ENCODE measurements at regions not wholly inside any gene's neighbourhood (a gene's known extent, or its start where the extent isn't known, plus 50 kb on each side); places are given as distances from the start of the nearest gene placed in this dataset.

DNA sequence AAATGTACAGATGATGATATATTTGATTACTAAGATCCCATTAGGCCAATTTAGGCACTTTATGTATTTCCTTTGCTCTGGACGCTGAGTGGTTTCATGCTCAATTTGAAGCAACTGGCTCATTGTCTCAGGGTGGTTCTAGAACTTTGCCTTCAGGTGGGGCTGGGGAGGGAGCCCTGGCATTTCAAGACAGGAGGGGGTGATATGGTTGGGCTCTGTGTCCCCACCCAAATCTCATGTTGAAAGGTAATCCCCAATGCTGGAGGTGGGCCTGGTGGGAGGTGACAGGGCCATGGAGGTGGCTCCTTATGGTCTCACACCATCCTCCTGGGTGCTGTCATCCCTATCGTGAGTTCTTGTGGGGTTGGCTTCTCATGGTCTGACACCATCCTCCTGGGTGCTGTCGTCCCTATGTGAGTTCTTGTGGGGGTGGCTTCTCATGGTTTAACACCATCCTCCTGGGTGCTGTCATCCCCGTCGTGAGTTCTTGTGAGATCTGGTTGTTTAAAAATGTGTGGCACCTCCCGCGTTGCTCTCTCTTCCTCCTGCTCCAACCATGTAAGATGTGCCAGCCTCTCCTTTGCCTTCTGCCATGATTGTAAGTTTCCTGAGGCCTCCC, 151.5 kb upstream of the KLF6 start:
- TF ChIP-seq, protein P1, sequence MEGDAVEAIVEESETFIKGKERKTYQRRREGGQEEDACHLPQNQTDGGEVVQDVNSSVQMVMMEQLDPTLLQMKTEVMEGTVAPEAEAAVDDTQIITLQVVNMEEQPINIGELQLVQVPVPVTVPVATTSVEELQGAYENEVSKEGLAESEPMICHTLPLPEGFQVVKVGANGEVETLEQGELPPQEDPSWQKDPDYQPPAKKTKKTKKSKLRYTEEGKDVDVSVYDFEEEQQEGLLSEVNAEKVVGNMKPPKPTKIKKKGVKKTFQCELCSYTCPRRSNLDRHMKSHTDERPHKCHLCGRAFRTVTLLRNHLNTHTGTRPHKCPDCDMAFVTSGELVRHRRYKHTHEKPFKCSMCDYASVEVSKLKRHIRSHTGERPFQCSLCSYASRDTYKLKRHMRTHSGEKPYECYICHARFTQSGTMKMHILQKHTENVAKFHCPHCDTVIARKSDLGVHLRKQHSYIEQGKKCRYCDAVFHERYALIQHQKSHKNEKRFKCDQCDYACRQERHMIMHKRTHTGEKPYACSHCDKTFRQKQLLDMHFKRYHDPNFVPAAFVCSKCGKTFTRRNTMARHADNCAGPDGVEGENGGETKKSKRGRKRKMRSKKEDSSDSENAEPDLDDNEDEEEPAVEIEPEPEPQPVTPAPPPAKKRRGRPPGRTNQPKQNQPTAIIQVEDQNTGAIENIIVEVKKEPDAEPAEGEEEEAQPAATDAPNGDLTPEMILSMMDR (IDR thresholded peaks at IDR 0.05), result no peak
- no peaks in the 10 kb centered on the region for H3K27me3 Mint-ChIP-seq (ENCODE audit: low read depth)

DNA sequence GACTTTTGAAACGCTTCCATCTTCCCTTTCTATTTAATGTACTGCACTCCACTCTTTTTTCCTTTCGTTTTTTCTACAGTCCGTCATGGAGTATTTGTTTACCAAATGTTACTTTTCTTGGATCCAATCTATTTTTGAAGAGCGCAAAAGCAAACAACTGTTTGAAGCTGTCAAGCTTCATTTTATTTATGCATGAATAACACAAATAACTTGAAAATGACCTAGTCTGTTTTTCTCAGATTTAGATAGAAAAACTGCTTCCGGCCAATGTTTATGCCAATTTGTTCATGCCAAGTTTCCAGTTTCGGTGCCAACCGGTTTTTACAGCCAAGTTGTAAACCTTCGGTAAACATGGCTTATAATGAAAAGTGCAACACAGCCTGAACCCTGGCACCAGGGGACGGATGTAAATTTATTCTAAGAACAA, 150.9 kb upstream of the KLF6 start:
- Mint-ChIP-seq H3K4me1 (ENCODE audit: low read depth) (peaks cover 37% of the 10 kb centered on the region), H3K27ac (ENCODE audit: unreplicated experiment) (peak overlapping the region; percentile 92), H3K4me3 (ENCODE audit: unreplicated experiment) (peak overlapping the region; percentile 16), H3K27me3 (ENCODE audit: low read depth) (no peaks in the 10 kb centered on the region), H3K36me3 (ENCODE audit: low read depth) (no peaks in the 10 kb centered on the region), H3K9me3 (ENCODE audit: low read depth) (no peaks in the 10 kb centered on the region)
- TF ChIP-seq, protein P1 (IDR thresholded peaks at IDR 0.05), result no peak
- DNase-seq (ENCODE audit: low spot score), result no peak

More for the DNA sequence above, 151.5 kb upstream of the KLF6 start:
- Mint-ChIP-seq H3K9me3 (ENCODE audit: low read depth) (no peaks in the 10 kb centered on the region), H3K36me3 (ENCODE audit: low read depth) (no peaks in the 10 kb centered on the region), H3K4me3 (ENCODE audit: unreplicated experiment) (no peak overlapping the region), H3K27ac (ENCODE audit: unreplicated experiment) (peak overlapping the region; percentile 92), H3K4me1 (ENCODE audit: low read depth) (peaks cover 37% of the 10 kb centered on the region)
- no peak for DNase-seq (ENCODE audit: low spot score)

- Mint-ChIP-seq H3K27me3 (ENCODE audit: low read depth) (no peaks in the 10 kb centered on the region), H3K9me3 (ENCODE audit: low read depth) (no peaks in the 10 kb centered on the region), H3K27ac (ENCODE audit: unreplicated experiment) (peak overlapping the region; percentile 92), H3K4me1 (ENCODE audit: low read depth) (peaks cover 37% of the 10 kb centered on the region), H3K4me3 (ENCODE audit: unreplicated experiment) (peak overlapping the region; percentile 58), H3K36me3 (ENCODE audit: low read depth) (no peaks in the 10 kb centered on the region)
- no peak for DNase-seq (ENCODE audit: low spot score)
- TF ChIP-seq, protein P1 (IDR thresholded peaks at IDR 0.05), result no peak
Observed at GRCh38 chr10:3935141-3935540, 150.1 kb upstream of the KLF6 start.

DNA sequence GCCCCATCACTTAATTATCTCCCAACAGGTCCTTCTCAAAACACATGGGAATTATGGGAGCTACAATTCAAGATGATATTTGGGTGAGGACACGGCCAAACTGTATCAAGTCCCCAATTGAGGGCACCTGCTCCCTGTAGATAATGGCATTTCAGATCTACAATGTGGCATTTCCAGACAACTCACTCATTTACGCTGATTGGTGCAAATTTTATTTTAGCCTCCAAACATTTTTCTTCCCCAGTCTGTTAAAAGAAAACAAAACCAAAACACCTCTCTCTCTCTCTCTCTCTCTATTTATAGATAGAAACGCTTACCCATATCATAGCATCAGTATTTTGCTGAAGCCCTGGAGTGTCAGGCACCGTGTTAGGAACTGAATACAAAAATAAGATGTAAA, 148.7 kb upstream of the KLF6 start:
- Mint-ChIP-seq H3K4me3 (ENCODE audit: unreplicated experiment) (no peak overlapping the region), H3K9me3 (ENCODE audit: low read depth) (no peaks in the 10 kb centered on the region), H3K27me3 (ENCODE audit: low read depth) (no peaks in the 10 kb centered on the region), H3K36me3 (ENCODE audit: low read depth) (no peaks in the 10 kb centered on the region), H3K27ac (ENCODE audit: unreplicated experiment) (no peak overlapping the region), H3K4me1 (ENCODE audit: low read depth) (peaks cover 47% of the 10 kb centered on the region)
- TF ChIP-seq, protein P1 (IDR thresholded peaks at IDR 0.05), result no peak
- no peak for DNase-seq (ENCODE audit: low spot score)

DNA sequence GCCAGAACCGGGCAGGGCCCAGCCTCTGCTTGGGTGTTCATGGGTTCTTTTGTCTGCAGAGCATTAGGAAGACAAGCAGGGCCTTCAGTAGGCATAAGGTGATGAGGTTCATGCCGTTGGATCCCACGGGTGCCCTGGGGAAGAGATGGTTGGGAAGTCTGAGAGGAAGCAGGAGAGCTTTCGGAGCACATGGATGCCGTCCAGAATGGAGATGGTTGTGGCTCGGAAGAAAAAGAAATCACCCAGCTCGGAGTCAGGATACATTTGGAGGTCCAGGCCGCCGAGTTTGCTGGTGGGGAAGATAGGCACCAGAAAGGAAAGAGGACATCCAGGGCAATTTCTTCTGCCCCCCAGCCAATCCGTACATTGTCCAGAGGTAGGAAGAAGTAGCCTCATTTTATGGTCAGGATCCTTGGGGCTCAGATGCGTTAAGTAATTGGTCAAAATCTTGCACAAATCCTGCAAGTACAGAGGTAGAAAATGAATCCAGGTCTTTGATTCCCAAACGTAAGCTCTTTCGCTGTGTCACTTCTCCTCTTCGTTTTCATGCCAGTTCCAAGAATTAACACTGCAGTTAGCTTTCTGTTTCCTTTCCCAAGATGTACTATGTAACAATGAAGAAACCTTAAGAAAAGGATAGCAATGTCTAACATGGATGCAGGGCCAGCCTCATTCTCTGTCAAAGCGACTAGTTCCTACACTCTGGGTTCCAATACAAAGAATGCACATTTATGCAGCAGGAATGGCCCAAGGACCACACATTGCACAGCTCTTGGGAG, 147.8 kb upstream of the KLF6 start:
- no peaks in the 10 kb centered on the region for H3K36me3 Mint-ChIP-seq (ENCODE audit: low read depth)
- no peaks in the 10 kb centered on the region for H3K27me3 Mint-ChIP-seq (ENCODE audit: low read depth)
- DNase-seq (ENCODE audit: low spot score), result no peak
- TF ChIP-seq, protein P1 (IDR thresholded peaks at IDR 0.05), result no peak
- no peak overlapping the region for H3K27ac Mint-ChIP-seq (ENCODE audit: unreplicated experiment)
- H3K9me3 Mint-ChIP-seq (ENCODE audit: low read depth), result no peaks in the 10 kb centered on the region
- no peak overlapping the region for H3K4me3 Mint-ChIP-seq (ENCODE audit: unreplicated experiment)
- H3K4me1 Mint-ChIP-seq (ENCODE audit: low read depth), result peaks cover 54% of the 10 kb centered on the region

Data from chondrocyte (in vitro differentiated cells).